Neural progenitor cell (in vitro differentiated cells): ENCODE measurements at regions not wholly inside any gene's neighbourhood (a gene's known extent, or its start where the extent isn't known, plus 50 kb on each side); places are given as distances from the start of the nearest gene placed in this dataset.

ENCODE experiments used
- EZH2 ChIP-seq: fragments of 200-600 bp; sonication (generic); IDR thresholded peaks from 2 replicates; pipeline ENCODE4 v1.6.1; 2017; ENCODE audit warnings: antibody characterized with exemption, mild to moderate bottlenecking, moderate library complexity
- TF ChIP-seq, protein P1 (sequence below): fragments of 200-600 bp; sonication (generic); IDR thresholded peaks from 2 replicates; pipeline ENCODE4 v1.5.1; 2017; ENCODE audit warnings: antibody characterized with exemption, mild to moderate bottlenecking

DNA sequence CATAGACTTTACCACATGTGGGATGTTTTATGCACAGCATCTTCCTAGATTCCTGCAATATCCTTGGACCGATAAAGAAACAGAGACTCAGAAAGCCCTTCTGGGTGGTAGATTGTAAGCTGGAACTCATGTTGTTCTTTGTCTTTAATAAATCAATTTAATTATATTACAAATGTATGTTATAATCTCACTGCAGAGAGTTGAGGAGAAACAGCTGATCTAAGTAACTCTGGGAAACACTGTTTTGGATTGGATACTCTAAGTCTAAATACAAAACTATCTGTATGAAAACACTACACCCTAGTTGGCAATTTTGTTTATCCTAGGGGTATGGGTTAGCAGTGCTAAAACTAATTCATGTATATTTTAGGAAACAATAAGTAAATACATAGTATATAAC lies 1015.2 kb downstream of the XPNPEP1 start:
- TF ChIP-seq EZH2: no peak
- TF ChIP-seq, protein P1, sequence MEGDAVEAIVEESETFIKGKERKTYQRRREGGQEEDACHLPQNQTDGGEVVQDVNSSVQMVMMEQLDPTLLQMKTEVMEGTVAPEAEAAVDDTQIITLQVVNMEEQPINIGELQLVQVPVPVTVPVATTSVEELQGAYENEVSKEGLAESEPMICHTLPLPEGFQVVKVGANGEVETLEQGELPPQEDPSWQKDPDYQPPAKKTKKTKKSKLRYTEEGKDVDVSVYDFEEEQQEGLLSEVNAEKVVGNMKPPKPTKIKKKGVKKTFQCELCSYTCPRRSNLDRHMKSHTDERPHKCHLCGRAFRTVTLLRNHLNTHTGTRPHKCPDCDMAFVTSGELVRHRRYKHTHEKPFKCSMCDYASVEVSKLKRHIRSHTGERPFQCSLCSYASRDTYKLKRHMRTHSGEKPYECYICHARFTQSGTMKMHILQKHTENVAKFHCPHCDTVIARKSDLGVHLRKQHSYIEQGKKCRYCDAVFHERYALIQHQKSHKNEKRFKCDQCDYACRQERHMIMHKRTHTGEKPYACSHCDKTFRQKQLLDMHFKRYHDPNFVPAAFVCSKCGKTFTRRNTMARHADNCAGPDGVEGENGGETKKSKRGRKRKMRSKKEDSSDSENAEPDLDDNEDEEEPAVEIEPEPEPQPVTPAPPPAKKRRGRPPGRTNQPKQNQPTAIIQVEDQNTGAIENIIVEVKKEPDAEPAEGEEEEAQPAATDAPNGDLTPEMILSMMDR: no peak
